ENCODE measurements at regions not wholly inside any gene's neighbourhood (a gene's known extent, or its start where the extent isn't known, plus 50 kb on each side); places are given as distances from the start of the nearest gene placed in this dataset.

GRCh38 chr3:137217733-137218132 is 259.9 kb downstream of the IL20RB start:
- no peak for DNase-seq (ENCODE audit: low spot score, unreplicated experiment)
- Mint-ChIP-seq H3K4me3 (ENCODE audit: low read depth) (no peak overlapping the region), H3K36me3 (ENCODE audit: insufficient read depth) (no peaks in the 10 kb centered on the region), H3K27me3 (peaks cover 4% of the 10 kb centered on the region), H3K4me1 (ENCODE audit: low read depth) (no peaks in the 10 kb centered on the region), H3K9me3 (ENCODE audit: low read depth) (peaks cover 21% of the 10 kb centered on the region), H3K27ac (no peak overlapping the region)
- TF ChIP-seq, protein P1, sequence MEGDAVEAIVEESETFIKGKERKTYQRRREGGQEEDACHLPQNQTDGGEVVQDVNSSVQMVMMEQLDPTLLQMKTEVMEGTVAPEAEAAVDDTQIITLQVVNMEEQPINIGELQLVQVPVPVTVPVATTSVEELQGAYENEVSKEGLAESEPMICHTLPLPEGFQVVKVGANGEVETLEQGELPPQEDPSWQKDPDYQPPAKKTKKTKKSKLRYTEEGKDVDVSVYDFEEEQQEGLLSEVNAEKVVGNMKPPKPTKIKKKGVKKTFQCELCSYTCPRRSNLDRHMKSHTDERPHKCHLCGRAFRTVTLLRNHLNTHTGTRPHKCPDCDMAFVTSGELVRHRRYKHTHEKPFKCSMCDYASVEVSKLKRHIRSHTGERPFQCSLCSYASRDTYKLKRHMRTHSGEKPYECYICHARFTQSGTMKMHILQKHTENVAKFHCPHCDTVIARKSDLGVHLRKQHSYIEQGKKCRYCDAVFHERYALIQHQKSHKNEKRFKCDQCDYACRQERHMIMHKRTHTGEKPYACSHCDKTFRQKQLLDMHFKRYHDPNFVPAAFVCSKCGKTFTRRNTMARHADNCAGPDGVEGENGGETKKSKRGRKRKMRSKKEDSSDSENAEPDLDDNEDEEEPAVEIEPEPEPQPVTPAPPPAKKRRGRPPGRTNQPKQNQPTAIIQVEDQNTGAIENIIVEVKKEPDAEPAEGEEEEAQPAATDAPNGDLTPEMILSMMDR (IDR thresholded peaks at IDR 0.05; ENCODE audit: unreplicated experiment), result peak; percentile 62

- no peak overlapping the region for H3K27ac Mint-ChIP-seq
- peaks cover 11% of the 10 kb centered on the region for H3K27me3 Mint-ChIP-seq
- TF ChIP-seq, protein P1 (IDR thresholded peaks at IDR 0.05; ENCODE audit: unreplicated experiment), result no peak
- H3K9me3 Mint-ChIP-seq (ENCODE audit: low read depth), result peaks cover 13% of the 10 kb centered on the region
- no peaks in the 10 kb centered on the region for H3K4me1 Mint-ChIP-seq (ENCODE audit: low read depth)
- H3K4me3 Mint-ChIP-seq (ENCODE audit: low read depth), result no peak overlapping the region
- H3K36me3 Mint-ChIP-seq (ENCODE audit: insufficient read depth), result no peaks in the 10 kb centered on the region
- DNase-seq (ENCODE audit: low spot score, unreplicated experiment), result no peak
Measured at GRCh38 chr3:137219801-137220445, 262.1 kb downstream of the IL20RB start.

- Mint-ChIP-seq H3K27ac (no peak overlapping the region), H3K27me3 (peaks cover 24% of the 10 kb centered on the region), H3K36me3 (ENCODE audit: insufficient read depth) (no peaks in the 10 kb centered on the region), H3K4me1 (ENCODE audit: low read depth) (no peaks in the 10 kb centered on the region), H3K9me3 (ENCODE audit: low read depth) (peaks cover 5% of the 10 kb centered on the region), H3K4me3 (ENCODE audit: low read depth) (no peak overlapping the region)
- DNase-seq (ENCODE audit: low spot score, unreplicated experiment), result no peak
- TF ChIP-seq, protein P1 (IDR thresholded peaks at IDR 0.05; ENCODE audit: unreplicated experiment), result no peak
Measured at GRCh38 chr3:137222736-137223225, 265.0 kb downstream of the IL20RB start.

GRCh38 chr3:137224464-137224863 is 266.7 kb downstream of the IL20RB start:
- DNase-seq (ENCODE audit: low spot score, unreplicated experiment), result no peak
- Mint-ChIP-seq H3K4me1 (ENCODE audit: low read depth) (no peaks in the 10 kb centered on the region), H3K27me3 (peaks cover 34% of the 10 kb centered on the region), H3K9me3 (ENCODE audit: low read depth) (peaks cover 5% of the 10 kb centered on the region), H3K4me3 (ENCODE audit: low read depth) (no peak overlapping the region), H3K27ac (no peak overlapping the region), H3K36me3 (ENCODE audit: insufficient read depth) (no peaks in the 10 kb centered on the region)
- TF ChIP-seq, protein P1 (IDR thresholded peaks at IDR 0.05; ENCODE audit: unreplicated experiment), result no peak

GRCh38 chr3:137242836-137243400 is 285.1 kb downstream of the IL20RB start:
- TF ChIP-seq, protein P1 (IDR thresholded peaks at IDR 0.05; ENCODE audit: unreplicated experiment), result no peak
- DNase-seq (ENCODE audit: low spot score, unreplicated experiment), result no peak
- no peaks in the 10 kb centered on the region for H3K9me3 Mint-ChIP-seq (ENCODE audit: low read depth)
- H3K4me1 Mint-ChIP-seq (ENCODE audit: low read depth), result no peaks in the 10 kb centered on the region
- H3K27ac Mint-ChIP-seq, result no peak overlapping the region
- H3K27me3 Mint-ChIP-seq, result peaks cover 10% of the 10 kb centered on the region
- no peaks in the 10 kb centered on the region for H3K36me3 Mint-ChIP-seq (ENCODE audit: insufficient read depth)
- H3K4me3 Mint-ChIP-seq (ENCODE audit: low read depth), result no peak overlapping the region
